GM12878 (cell line): ENCODE measurements at regions not wholly inside any gene's neighbourhood (a gene's known extent, or its start where the extent isn't known, plus 50 kb on each side); places are given as distances from the start of the nearest gene placed in this dataset.

Experiments used
- ATF3 ChIP-seq: IDR thresholded peaks from 2 replicates; pipeline ENCODE4 v1.6.1; 2011; ENCODE audit warnings: low read depth, mild to moderate bottlenecking, low read length, moderate library complexity, borderline replicate concordance; ENCODE audit errors: extremely low read depth
- CHD1 ChIP-seq: IDR thresholded peaks from 2 replicates; pipeline ENCODE4 v1.6.1; 2012; ENCODE audit warnings: low read depth, low read length, improper control_type of control experiment
- CTCF ChIP-seq, 3 experiments: IDR thresholded peaks in 2 of 3; conservative IDR thresholded peaks in 1 of 3; 2 replicates each; pipeline ENCODE4 v1.5.1; 2011; ENCODE audit warnings: low read depth in 3 of 3, low read length in 3 of 3, mild to moderate bottlenecking in 3 of 3, control low read depth in 2 of 3, moderate library complexity in 2 of 3, inconsistent platforms in 1 of 3, mixed read lengths in 1 of 3; ENCODE audit not compliant: control insufficient read depth in 2 of 3, insufficient read depth in 1 of 3; ENCODE audit errors: extremely low read depth in 1 of 3
- GABPA ChIP-seq: IDR thresholded peaks from 2 replicates; pipeline ENCODE4 v1.6.1; 2014; ENCODE audit warnings: antibody characterized with exemption, low read depth, mild to moderate bottlenecking, inconsistent platforms
- MXI1 ChIP-seq: fragments of 150-350 bp; IDR thresholded peaks from 2 replicates; pipeline ENCODE4 v1.6.1; 2011; ENCODE audit warnings: low read depth, mild to moderate bottlenecking, inconsistent platforms, low read length, improper control_type of control experiment
- NBN ChIP-seq: fragments of 450-650 bp; IDR thresholded peaks from 2 replicates; pipeline ENCODE4 v1.6.1; 2016
- POLR2A ChIP-seq: IDR thresholded peaks from 2 replicates; pipeline ENCODE4 v1.6.1; 2011; ENCODE audit warnings: low read depth, mild to moderate bottlenecking, low read length
- POLR2AphosphoS5 ChIP-seq: IDR thresholded peaks from 2 replicates; pipeline ENCODE4 v1.6.1; 2011; ENCODE audit warnings: mild to moderate bottlenecking, low read length, inconsistent platforms
- RAD51 ChIP-seq: fragments of 450-650 bp; IDR thresholded peaks from 2 replicates; pipeline ENCODE4 v1.6.1; 2016; ENCODE audit warnings: moderate library complexity, mild to moderate bottlenecking, inconsistent platforms
- RCOR1 ChIP-seq: conservative IDR thresholded peaks from 2 replicates; pipeline ENCODE4 v1.6.1; 2012; ENCODE audit warnings: low read depth, low read length, improper control_type of control experiment
- REST ChIP-seq: IDR thresholded peaks from 2 replicates; pipeline ENCODE4 v1.6.1; 2012; ENCODE audit warnings: mild to moderate bottlenecking, low read depth, low read length
- SP1 ChIP-seq: IDR thresholded peaks from one replicate; pipeline ENCODE4 v1.6.1; 2011; ENCODE audit warnings: low read depth, low read length
- STAT1 ChIP-seq: fragments of 450-650 bp; conservative IDR thresholded peaks from 2 replicates; pipeline ENCODE4 v1.6.1; 2014; ENCODE audit warnings: antibody characterized with exemption, mild to moderate bottlenecking
- USF2 ChIP-seq: IDR thresholded peaks from 2 replicates; pipeline ENCODE4 v1.6.1; 2011; ENCODE audit warnings: low read depth, low read length, improper control_type of control experiment, borderline replicate concordance

- no peak for TF ChIP-seq ATF3
- no peak for TF ChIP-seq CTCF (IDR thresholded peaks at IDR 0.05 in 2 of 3, conservative IDR thresholded peaks at IDR 0.05 in 1 of 3; ENCODE audit: control insufficient read depth in 2 of 3, extremely low read depth in 1 of 3, insufficient read depth in 1 of 3, low read depth in 3 of 3, low read length in 3 of 3)
- no peak for TF ChIP-seq POLR2AphosphoS5
- TF ChIP-seq POLR2A, result no peak
- no peak for TF ChIP-seq MXI1
- TF ChIP-seq REST, result no peak
- no peak for TF ChIP-seq CHD1
- no peak for TF ChIP-seq NBN
- TF ChIP-seq SP1, result no peak
- TF ChIP-seq RCOR1, result no peak
- no peak for TF ChIP-seq RAD51
- TF ChIP-seq GABPA, result no peak
- TF ChIP-seq USF2, result no peak
- TF ChIP-seq STAT1, result no peak
Measured at GRCh38 chr14:53683229-53683628, 273.4 kb downstream of the BMP4 start.
